ENCODE measurements at regions not wholly inside any gene's neighbourhood (a gene's known extent, or its start where the extent isn't known, plus 50 kb on each side); places are given as distances from the start of the nearest gene placed in this dataset.

DNA sequence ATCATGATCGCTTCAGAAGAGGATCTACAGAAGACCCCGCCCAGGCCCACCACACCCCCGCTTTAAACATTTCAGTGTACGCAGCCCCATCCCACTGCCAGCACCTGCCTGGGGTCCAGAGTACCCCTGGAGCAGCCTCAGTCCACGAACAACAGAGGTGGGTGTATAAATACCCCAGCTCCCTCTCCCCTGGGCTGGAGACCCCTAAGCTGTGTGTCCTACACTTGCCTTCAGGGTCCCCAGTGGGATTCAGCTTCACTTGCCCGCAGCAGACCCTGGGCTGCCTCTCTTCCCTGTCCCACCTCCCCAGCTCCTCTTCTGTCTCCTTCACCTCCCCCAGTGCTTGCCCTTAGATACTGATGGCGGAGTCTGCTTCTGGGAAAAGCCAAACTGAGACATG lies 105.7 kb downstream of the RBFOX3 start:
- intact Hi-C loops (cut with DNase I) = no loop called here
- no peaks in the 10 kb centered on the region for H3K9me3 ChIP-seq
- TF ChIP-seq, protein P1, sequence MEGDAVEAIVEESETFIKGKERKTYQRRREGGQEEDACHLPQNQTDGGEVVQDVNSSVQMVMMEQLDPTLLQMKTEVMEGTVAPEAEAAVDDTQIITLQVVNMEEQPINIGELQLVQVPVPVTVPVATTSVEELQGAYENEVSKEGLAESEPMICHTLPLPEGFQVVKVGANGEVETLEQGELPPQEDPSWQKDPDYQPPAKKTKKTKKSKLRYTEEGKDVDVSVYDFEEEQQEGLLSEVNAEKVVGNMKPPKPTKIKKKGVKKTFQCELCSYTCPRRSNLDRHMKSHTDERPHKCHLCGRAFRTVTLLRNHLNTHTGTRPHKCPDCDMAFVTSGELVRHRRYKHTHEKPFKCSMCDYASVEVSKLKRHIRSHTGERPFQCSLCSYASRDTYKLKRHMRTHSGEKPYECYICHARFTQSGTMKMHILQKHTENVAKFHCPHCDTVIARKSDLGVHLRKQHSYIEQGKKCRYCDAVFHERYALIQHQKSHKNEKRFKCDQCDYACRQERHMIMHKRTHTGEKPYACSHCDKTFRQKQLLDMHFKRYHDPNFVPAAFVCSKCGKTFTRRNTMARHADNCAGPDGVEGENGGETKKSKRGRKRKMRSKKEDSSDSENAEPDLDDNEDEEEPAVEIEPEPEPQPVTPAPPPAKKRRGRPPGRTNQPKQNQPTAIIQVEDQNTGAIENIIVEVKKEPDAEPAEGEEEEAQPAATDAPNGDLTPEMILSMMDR (IDR thresholded peaks at IDR 0.05) = no peak
- H3K36me3 ChIP-seq = no peaks in the 10 kb centered on the region
- H3K4me1 ChIP-seq = no peaks in the 10 kb centered on the region
- no peaks in the 10 kb centered on the region for H3K27me3 ChIP-seq
- H3K4me3 ChIP-seq = no peak overlapping the region
- no peak overlapping the region for H3K27ac ChIP-seq
- no peak for DNase-seq (ENCODE audit: low spot score in 2 of 2)

DNA sequence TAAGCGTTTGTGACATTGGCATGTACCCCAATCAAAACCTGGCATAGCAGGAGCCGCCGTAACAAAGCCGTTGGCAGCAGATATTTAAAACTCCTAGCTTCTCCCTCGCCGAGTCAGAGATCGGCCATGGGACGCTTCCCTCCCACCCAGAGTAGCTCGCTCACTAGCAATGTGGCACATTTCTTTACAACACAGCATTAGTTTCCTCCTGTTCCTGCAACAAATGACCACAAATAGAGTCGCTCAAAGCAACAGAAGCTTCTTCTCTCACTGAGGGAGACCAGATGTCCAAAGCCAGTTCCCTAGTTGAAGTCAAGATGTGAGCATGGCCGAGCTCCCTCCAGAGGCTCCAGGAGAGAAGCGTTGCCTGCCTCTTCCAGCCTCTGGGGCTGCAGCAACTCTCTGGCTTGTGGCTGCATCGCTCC lies 106.7 kb downstream of the RBFOX3 start:
- DNase-seq (ENCODE audit: low spot score in 2 of 2) = no peak
- Histone ChIP-seq H3K27me3 (no peaks in the 10 kb centered on the region), H3K4me3 (no peak overlapping the region), H3K9me3 (no peaks in the 10 kb centered on the region), H3K4me1 (no peaks in the 10 kb centered on the region), H3K27ac (no peak overlapping the region), H3K36me3 (no peaks in the 10 kb centered on the region)
- TF ChIP-seq, protein P1 (IDR thresholded peaks at IDR 0.05) = no peak
- intact Hi-C loops (cut with DNase I) = no loop called here

DNA sequence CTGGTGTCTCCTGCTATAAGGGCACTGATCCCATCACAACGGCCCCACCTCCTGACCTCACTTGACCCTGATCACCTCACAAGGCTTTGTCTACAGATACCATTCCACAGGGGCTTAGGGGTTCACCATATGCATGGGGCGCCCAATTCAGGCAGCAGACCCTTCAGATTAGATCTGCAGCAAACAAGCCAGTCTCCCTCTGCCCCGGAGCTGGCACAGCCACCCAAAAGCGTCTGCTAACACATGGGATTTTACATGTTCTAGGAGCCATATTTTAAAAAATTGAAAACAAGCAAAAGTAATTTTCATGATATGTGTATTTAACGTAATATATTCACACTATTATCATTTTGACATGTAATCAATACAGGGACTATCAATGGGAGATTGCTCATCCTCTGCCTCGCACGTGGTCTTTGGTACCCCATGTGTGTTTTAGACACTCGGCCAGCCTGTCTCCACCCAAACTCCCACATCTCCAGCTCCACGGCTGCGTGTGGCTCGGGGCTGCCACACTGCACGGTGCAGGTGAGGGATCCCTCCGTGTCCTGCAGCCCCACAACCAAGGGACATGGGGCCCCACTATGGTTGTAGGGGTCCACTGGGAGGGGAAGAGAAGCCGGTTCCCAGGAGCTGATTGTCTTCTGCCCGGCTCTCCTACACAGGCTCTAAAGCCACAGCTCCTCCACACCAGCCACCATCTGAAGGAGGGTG lies 107.6 kb downstream of the RBFOX3 start:
- H3K27me3 ChIP-seq = no peaks in the 10 kb centered on the region
- no peak overlapping the region for H3K4me3 ChIP-seq
- intact Hi-C loops (cut with DNase I) = no loop called here
- H3K36me3 ChIP-seq = no peaks in the 10 kb centered on the region
- DNase-seq (ENCODE audit: low spot score in 2 of 2) = no peak
- TF ChIP-seq, protein P1 (IDR thresholded peaks at IDR 0.05) = no peak
- no peaks in the 10 kb centered on the region for H3K9me3 ChIP-seq
- H3K27ac ChIP-seq = no peak overlapping the region
- H3K4me1 ChIP-seq = no peaks in the 10 kb centered on the region

DNA sequence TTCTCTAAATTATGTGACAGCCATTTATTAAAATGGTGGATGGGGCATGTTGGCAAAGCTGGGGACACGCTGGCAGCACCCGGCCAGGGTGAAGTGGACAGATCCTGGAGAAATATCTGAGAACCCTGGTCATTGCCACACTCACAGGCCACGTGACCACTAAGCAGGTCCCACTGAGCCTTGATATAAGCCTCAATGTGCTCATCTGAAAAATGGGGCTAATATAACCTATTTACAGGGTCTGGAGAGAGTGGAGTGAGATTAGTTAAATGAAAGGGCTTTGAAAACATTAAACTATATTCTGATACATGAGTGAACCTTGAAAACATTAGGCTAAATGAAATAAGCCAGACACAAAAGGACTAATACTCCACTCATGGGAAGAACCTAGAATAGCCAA lies 108.9 kb downstream of the RBFOX3 start:
- DNase-seq (ENCODE audit: low spot score in 2 of 2) = no peak
- intact Hi-C loops (cut with DNase I) = no loop called here
- Histone ChIP-seq H3K4me1 (no peaks in the 10 kb centered on the region), H3K27ac (no peak overlapping the region), H3K4me3 (no peak overlapping the region), H3K36me3 (no peaks in the 10 kb centered on the region), H3K27me3 (no peaks in the 10 kb centered on the region), H3K9me3 (no peaks in the 10 kb centered on the region)
- TF ChIP-seq, protein P1 (IDR thresholded peaks at IDR 0.05) = no peak

DNA sequence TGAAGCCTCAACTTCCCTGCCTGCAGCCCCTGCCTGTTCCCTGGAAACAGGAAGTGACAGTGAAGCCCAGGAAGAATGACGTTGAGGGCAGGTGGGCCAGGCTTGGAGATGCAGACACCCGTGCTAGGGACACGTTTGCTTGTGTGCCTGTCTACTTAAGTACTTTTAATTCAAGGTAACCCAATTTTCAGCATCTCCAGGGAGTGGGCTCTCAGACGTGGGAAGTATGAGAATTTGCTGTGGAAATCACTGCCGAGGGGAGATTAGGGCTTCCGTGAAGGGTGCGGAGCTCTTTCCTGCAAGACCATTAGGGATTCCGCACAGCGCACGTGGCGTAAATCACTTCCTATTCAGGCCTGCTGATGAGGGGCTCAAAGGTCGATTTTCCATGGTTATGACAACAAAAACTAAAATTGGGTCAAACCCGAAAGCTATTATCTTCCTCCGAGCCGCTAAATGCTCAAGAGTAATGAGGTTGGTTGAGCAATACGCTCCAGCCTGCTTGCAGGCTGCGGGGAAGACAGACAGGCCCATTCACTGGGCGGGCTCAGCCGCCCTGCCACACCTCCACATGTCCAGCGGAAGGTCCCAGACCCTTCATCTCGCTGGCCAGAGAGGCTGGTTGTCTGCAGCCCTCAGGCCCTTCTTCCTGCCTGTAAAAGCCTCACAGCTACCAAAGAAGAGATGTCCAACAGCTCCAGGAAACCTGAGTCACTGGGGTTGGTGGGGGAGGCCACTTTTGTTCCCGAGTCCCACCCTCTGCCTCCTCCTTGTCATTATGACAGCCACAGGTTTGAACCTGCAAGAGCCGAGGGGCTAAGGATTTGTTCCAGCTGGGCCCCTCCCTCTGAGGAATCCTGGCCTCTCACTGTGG lies 109.9 kb downstream of the RBFOX3 start:
- Histone ChIP-seq H3K27me3 (no peaks in the 10 kb centered on the region), H3K36me3 (no peaks in the 10 kb centered on the region), H3K4me1 (no peaks in the 10 kb centered on the region), H3K4me3 (no peak overlapping the region), H3K27ac (no peak overlapping the region), H3K9me3 (no peaks in the 10 kb centered on the region)
- intact Hi-C loops (cut with DNase I) = no loop called here
- TF ChIP-seq, protein P1 (IDR thresholded peaks at IDR 0.05) = no peak
- no peak for DNase-seq (ENCODE audit: low spot score in 2 of 2)

Data from ascending aorta (tissue), 2 donors.